ENCODE measurements at regions not wholly inside any gene's neighbourhood (a gene's known extent, or its start where the extent isn't known, plus 50 kb on each side); places are given as distances from the start of the nearest gene placed in this dataset.

DNA sequence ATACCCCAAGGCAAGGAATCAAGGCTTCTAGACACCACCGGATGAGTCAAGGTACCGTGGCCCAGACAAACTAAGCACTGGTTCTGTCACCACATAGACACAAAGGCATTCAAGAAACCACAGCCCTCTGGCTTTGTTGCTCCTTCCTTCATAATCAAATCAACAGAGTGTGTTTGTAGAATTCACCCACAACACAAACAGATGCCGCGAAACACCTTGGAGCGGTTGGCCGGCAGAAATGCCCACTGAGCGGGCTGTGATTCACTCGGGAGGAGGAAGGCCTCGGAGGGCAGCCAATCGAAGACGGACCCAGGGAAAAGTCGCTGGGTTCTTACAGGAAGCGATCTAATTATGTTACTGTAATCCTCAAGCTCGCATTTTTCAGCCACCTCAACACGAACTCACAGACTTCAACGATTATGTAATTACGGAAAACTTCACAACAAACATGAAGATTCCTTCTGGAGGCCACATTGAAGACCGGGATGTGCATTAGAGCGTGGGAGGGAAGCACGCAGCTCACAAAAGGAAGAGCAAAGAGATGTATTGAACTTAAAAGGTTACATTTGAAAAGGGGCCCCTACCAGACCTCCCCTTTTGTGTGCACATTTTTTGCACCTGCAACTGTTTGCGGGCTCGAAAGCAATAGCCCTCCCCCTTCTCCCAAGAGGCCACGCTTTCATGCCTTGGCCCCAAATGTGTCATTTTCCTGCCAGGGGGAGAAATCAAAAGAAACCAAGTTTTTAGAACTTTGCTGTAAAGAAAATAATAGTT is 184.7 kb upstream of the PREP start:
- TF ChIP-seq, protein P1, sequence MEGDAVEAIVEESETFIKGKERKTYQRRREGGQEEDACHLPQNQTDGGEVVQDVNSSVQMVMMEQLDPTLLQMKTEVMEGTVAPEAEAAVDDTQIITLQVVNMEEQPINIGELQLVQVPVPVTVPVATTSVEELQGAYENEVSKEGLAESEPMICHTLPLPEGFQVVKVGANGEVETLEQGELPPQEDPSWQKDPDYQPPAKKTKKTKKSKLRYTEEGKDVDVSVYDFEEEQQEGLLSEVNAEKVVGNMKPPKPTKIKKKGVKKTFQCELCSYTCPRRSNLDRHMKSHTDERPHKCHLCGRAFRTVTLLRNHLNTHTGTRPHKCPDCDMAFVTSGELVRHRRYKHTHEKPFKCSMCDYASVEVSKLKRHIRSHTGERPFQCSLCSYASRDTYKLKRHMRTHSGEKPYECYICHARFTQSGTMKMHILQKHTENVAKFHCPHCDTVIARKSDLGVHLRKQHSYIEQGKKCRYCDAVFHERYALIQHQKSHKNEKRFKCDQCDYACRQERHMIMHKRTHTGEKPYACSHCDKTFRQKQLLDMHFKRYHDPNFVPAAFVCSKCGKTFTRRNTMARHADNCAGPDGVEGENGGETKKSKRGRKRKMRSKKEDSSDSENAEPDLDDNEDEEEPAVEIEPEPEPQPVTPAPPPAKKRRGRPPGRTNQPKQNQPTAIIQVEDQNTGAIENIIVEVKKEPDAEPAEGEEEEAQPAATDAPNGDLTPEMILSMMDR (IDR thresholded peaks at IDR 0.05; ENCODE audit: low read depth, low read length, missing input control) = no peak
- TF ChIP-seq YY1 (IDR thresholded peaks at IDR 0.05) (no peak), EGR1 (IDR thresholded peaks at IDR 0.05; ENCODE audit: low read depth in 2 of 2) (no peak), FOXA1 (IDR thresholded peaks at IDR 0.05) (no peak), REST (IDR thresholded peaks at IDR 0.05) (no peak), RXRA (IDR thresholded peaks at IDR 0.05) (no peak), TAF1 (conservative IDR thresholded peaks at IDR 0.05) (no peak)
